Right atrium auricular region (tissue), 2 donors: ENCODE measurements at regions not wholly inside any gene's neighbourhood (a gene's known extent, or its start where the extent isn't known, plus 50 kb on each side); places are given as distances from the start of the nearest gene placed in this dataset.

Experiments used
- DNase-seq: peaks from one replicate; pipeline ENCODE4 v3.0.0-alpha.2; 2019; ENCODE audit warnings: low spot score
- H3K27ac ChIP-seq, 2 donors: fragments of 200-600 bp; sonication (generic); 1 replicate in 1 of 2; 2 replicates in 1 of 2; pipeline ENCODE4 v1.5.1; 2016 to 2019
- H3K27me3 ChIP-seq, 2 donors: fragments of 200-600 bp; sonication (generic); one replicate each; pipeline versions ENCODE4 v1.5.1 to v1.6.0; 2017 to 2019
- H3K36me3 ChIP-seq: fragments of 200-600 bp; sonication (generic); one replicate; pipeline ENCODE4 v1.5.1; 2016
- H3K4me1 ChIP-seq, 2 donors: fragments of 200-600 bp; sonication (generic); one replicate each; pipeline versions ENCODE4 v1.5.1 to v1.6.0; 2017 to 2019
- H3K4me3 ChIP-seq, 2 donors: fragments of 200-600 bp; sonication (generic); 1 replicate in 1 of 2; 2 replicates in 1 of 2; pipeline ENCODE4 v1.5.1; 2017 to 2019; ENCODE audit warnings: mild to moderate bottlenecking in 1 of 2, moderate library complexity in 1 of 2
- H3K9me3 ChIP-seq, 2 donors: fragments of 200-600 bp; sonication (generic); one replicate each; pipeline ENCODE4 v1.5.1; 2019
- CTCF ChIP-seq, 2 donors: fragments of 200-600 bp; sonication (generic); IDR thresholded peaks; one replicate each; pipeline ENCODE4 v1.5.1; 2019; ENCODE audit warnings: antibody characterized with exemption in 2 of 2

- no peak for TF ChIP-seq CTCF (IDR thresholded peaks at IDR 0.05)
- DNase-seq, result no peak
- Histone ChIP-seq H3K4me3 (no peak overlapping the region), H3K4me1 (no peaks in the 10 kb centered on the region), H3K27ac (no peak overlapping the region), H3K9me3 (no peaks in the 10 kb centered on the region), H3K36me3 (no peaks in the 10 kb centered on the region), H3K27me3 (no peaks in the 10 kb centered on the region)
These were observed 86.2 kb upstream of the HTR2A start for GRCh38 chr13:46982856-46983582.

GRCh38 chr13:46975173-46975572 is 78.3 kb upstream of the HTR2A start:
- Histone ChIP-seq H3K36me3 (no peaks in the 10 kb centered on the region), H3K27ac (no peak overlapping the region)
- no peak for TF ChIP-seq CTCF (IDR thresholded peaks at IDR 0.05)

GRCh38 chr13:46968450-46968849 is 71.6 kb upstream of the HTR2A start:
- H3K36me3 ChIP-seq, result no peaks in the 10 kb centered on the region
- no peak overlapping the region for H3K4me3 ChIP-seq

More at GRCh38 chr13:46975173-46975572, 78.3 kb upstream of the HTR2A start:
- no peak for DNase-seq
- Histone ChIP-seq H3K4me3 (no peak overlapping the region), H3K4me1 (no peaks in the 10 kb centered on the region), H3K9me3 (peaks cover 0 to 16% of the 10 kb centered on the region in 2 donors), H3K27me3 (no peaks in the 10 kb centered on the region)

GRCh38 chr13:46964789-46965527 is 68.1 kb upstream of the HTR2A start:
- H3K4me1 ChIP-seq, result no peaks in the 10 kb centered on the region
- no peak for DNase-seq
- H3K9me3 ChIP-seq, result no peaks in the 10 kb centered on the region
- TF ChIP-seq CTCF (IDR thresholded peaks at IDR 0.05), result no peak
- H3K27ac ChIP-seq, result no peak overlapping the region
- H3K4me3 ChIP-seq, result no peak overlapping the region
- H3K36me3 ChIP-seq, result no peaks in the 10 kb centered on the region
- no peaks in the 10 kb centered on the region for H3K27me3 ChIP-seq

More at GRCh38 chr13:46968450-46968849, 71.6 kb upstream of the HTR2A start:
- Histone ChIP-seq H3K27me3 (no peaks in the 10 kb centered on the region), H3K4me1 (no peaks in the 10 kb centered on the region), H3K27ac (no peak overlapping the region), H3K9me3 (no peaks in the 10 kb centered on the region)
- no peak for DNase-seq
- no peak for TF ChIP-seq CTCF (IDR thresholded peaks at IDR 0.05)

DNA sequence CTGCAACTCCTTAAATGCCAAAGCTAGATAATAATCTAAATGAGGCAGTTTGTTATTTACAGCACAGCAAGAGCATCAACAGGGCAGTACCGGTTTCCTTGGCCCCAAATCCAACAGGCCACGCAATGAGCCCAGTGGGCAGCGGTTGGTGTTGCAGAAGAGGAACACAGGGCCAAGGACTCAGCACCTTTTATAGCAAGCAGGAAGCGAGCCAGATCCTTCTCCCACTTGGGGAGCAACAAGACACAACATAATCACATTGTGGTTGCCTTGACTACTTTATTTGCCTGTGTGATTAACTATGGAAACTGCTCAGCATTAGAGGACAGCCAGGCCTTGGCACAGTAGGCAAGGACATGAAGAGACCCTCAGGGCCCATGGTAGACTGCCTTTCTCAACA is 67.1 kb upstream of the HTR2A start:
- H3K4me1 ChIP-seq, result no peaks in the 10 kb centered on the region
- H3K9me3 ChIP-seq, result no peaks in the 10 kb centered on the region
- no peak overlapping the region for H3K4me3 ChIP-seq
- H3K36me3 ChIP-seq, result no peaks in the 10 kb centered on the region
- no peak for TF ChIP-seq CTCF (IDR thresholded peaks at IDR 0.05)
- DNase-seq, result no peak
- H3K27me3 ChIP-seq, result no peaks in the 10 kb centered on the region
- H3K27ac ChIP-seq, result no peak overlapping the region
